ENCODE measurements at regions not wholly inside any gene's neighbourhood (a gene's known extent, or its start where the extent isn't known, plus 50 kb on each side); places are given as distances from the start of the nearest gene placed in this dataset.

- no peak overlapping the region for H3K27ac ChIP-seq
- no peaks in the 10 kb centered on the region for H3K27me3 ChIP-seq
- no peak for TF ChIP-seq CTCF (IDR thresholded peaks at IDR 0.05)
- no peaks in the 10 kb centered on the region for H3K36me3 ChIP-seq
- H3K4me1 ChIP-seq = no peaks in the 10 kb centered on the region
- ATAC-seq (no peak), DNase-seq (no peak)
- intact Hi-C loops (cut with DNase I) = no loop called here
- no peaks in the 10 kb centered on the region for H3K9me3 ChIP-seq
- no peak overlapping the region for H3K4me3 ChIP-seq
These were observed 277.0 kb upstream of the COBL start for GRCh38 chr7:51593628-51594027.

GRCh38 chr7:51592842-51593599, 276.4 kb upstream of the COBL start:
- intact Hi-C loops (cut with DNase I) = no loop called here
- ATAC-seq = no peak
- no peak for TF ChIP-seq CTCF (IDR thresholded peaks at IDR 0.05)

GRCh38 chr7:51591223-51591622, 274.6 kb upstream of the COBL start:
- H3K9me3 ChIP-seq = no peaks in the 10 kb centered on the region
- intact Hi-C loops (cut with DNase I) = no loop called here
- H3K27me3 ChIP-seq = no peaks in the 10 kb centered on the region
- DNase-seq (no peak), ATAC-seq (no peak)
- no peak for TF ChIP-seq CTCF (IDR thresholded peaks at IDR 0.05)
- H3K4me3 ChIP-seq = no peak overlapping the region
- no peaks in the 10 kb centered on the region for H3K36me3 ChIP-seq
- no peaks in the 10 kb centered on the region for H3K4me1 ChIP-seq
- no peak overlapping the region for H3K27ac ChIP-seq

More at GRCh38 chr7:51592842-51593599, 276.4 kb upstream of the COBL start:
- H3K9me3 ChIP-seq = no peaks in the 10 kb centered on the region
- no peak overlapping the region for H3K27ac ChIP-seq
- H3K4me1 ChIP-seq = no peaks in the 10 kb centered on the region
- H3K27me3 ChIP-seq = no peaks in the 10 kb centered on the region
- no peak overlapping the region for H3K4me3 ChIP-seq
- no peak for DNase-seq
- no peaks in the 10 kb centered on the region for H3K36me3 ChIP-seq

- no peaks in the 10 kb centered on the region for H3K36me3 ChIP-seq
- no peak overlapping the region for H3K4me3 ChIP-seq
- ATAC-seq (no peak), DNase-seq (no peak)
- no peaks in the 10 kb centered on the region for H3K4me1 ChIP-seq
- no peaks in the 10 kb centered on the region for H3K9me3 ChIP-seq
- intact Hi-C loops (cut with DNase I) = no loop called here
- no peaks in the 10 kb centered on the region for H3K27me3 ChIP-seq
- no peak for TF ChIP-seq CTCF (IDR thresholded peaks at IDR 0.05)
- H3K27ac ChIP-seq = no peak overlapping the region
These were observed 274.1 kb upstream of the COBL start for GRCh38 chr7:51590746-51591145.

- DNase-seq (no peak), ATAC-seq (no peak)
- H3K27ac ChIP-seq = no peak overlapping the region
- H3K27me3 ChIP-seq = no peaks in the 10 kb centered on the region
- no peaks in the 10 kb centered on the region for H3K9me3 ChIP-seq
- intact Hi-C loops (cut with DNase I) = no loop called here
- H3K36me3 ChIP-seq = no peaks in the 10 kb centered on the region
- TF ChIP-seq CTCF (IDR thresholded peaks at IDR 0.05) = no peak
- no peak overlapping the region for H3K4me3 ChIP-seq
- no peaks in the 10 kb centered on the region for H3K4me1 ChIP-seq
These were observed 272.5 kb upstream of the COBL start for GRCh38 chr7:51589111-51589510.

DNA sequence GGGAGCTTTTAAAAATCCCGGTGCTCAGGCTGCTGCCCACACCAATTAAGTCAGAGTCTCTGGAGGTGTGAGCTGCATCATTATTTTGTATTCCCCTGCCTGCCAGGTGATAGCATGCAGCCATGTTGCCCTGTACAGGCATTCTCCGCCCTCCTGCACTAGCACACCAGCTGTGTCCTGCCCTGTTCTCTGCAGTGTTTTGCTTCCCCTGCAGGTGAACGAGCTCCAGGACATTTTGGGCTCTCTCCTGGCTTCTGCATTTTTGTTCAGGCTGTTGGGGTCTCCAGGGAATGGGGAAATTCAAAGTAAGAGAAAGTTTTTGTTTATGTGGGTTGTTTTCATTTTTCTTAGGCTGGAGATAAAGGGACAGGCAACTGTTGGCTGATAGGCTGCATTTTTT, 271.0 kb upstream of the COBL start:
- Histone ChIP-seq H3K36me3 (no peaks in the 10 kb centered on the region), H3K27me3 (no peaks in the 10 kb centered on the region), H3K4me1 (no peaks in the 10 kb centered on the region), H3K4me3 (no peak overlapping the region), H3K9me3 (no peaks in the 10 kb centered on the region), H3K27ac (no peak overlapping the region)
- no peak for ATAC-seq
- no peak for DNase-seq
- no peak for TF ChIP-seq CTCF (IDR thresholded peaks at IDR 0.05)
- intact Hi-C loops (cut with DNase I) = no loop called here
